ENCODE measurements at regions not wholly inside any gene's neighbourhood (a gene's known extent, or its start where the extent isn't known, plus 50 kb on each side); places are given as distances from the start of the nearest gene placed in this dataset.

DNA sequence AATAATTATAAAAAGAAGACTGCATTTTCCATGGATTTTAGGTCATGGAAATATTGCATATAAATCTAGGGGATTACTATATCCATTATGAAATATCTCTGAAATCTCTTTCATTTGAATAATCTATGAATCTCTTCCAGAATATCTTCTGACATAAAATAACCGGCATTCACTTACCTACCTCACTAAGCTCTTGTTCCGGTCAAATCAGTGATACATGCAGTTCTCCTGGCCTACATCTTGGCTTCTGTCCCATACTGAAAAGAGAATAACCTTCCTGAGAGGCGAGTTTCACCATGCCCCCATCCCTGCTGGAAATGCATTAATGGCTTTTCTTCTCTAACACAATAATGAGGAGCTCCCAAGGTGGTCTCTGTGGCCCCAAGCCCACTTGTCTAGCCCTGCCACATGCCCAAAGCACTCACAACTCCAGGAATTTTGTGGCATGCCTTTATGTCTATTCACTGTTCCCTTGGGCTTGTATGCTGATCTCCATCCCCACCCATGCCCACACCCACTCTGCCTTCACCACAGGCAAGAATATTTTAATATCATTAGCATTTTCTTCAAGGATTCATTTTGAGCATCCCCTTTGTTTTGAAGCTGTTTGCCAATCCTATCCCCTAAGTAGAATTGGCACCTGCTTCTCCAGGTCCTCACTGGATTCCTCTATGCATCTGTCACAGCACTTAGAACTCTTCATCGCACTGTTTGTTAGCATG lies 401.6 kb downstream of the COG6 start:
- DNase-seq (ENCODE audit: low spot score): no peak
- H3K27ac ChIP-seq: peak overlapping the region; percentile 41; the same call in 1 of the 2 replicates
- no peak for TF ChIP-seq CTCF (conservative IDR thresholded peaks at IDR 0.05; ENCODE audit: low read depth)
- ChIA-PET CTCF (no interaction called here), POLR2A (ENCODE audit: low non-redundant PET) (no interaction called here)

- no peak overlapping the region for H3K27ac ChIP-seq
- TF ChIP-seq CTCF (conservative IDR thresholded peaks at IDR 0.05; ENCODE audit: low read depth): no peak
- POLR2A ChIA-PET (ENCODE audit: low non-redundant PET): no interaction called here
- no peak for DNase-seq (ENCODE audit: low spot score)
- CTCF ChIA-PET: interaction anchor here (0.5 kb wide), 1 partner anchor 395 kb away, joined by 3 read pairs; no protein-coding TSS in a partner anchor
Observed at GRCh38 chr13:40058757-40059236, 403.3 kb downstream of the COG6 start.

GRCh38 chr13:40059540-40060232 lies 404.2 kb downstream of the COG6 start:
- CTCF ChIA-PET: interaction anchor here (0.5 kb wide), 2 partner anchors 10 to 251 kb away, joined by 3 to 4 read pairs; no protein-coding TSS in a partner anchor
- POLR2A ChIA-PET (ENCODE audit: low non-redundant PET): no interaction called here
- TF ChIP-seq CTCF (conservative IDR thresholded peaks at IDR 0.05; ENCODE audit: low read depth): no peak
- H3K27ac ChIP-seq: peak overlapping the region; percentile 86
- no peak for DNase-seq (ENCODE audit: low spot score)

DNA sequence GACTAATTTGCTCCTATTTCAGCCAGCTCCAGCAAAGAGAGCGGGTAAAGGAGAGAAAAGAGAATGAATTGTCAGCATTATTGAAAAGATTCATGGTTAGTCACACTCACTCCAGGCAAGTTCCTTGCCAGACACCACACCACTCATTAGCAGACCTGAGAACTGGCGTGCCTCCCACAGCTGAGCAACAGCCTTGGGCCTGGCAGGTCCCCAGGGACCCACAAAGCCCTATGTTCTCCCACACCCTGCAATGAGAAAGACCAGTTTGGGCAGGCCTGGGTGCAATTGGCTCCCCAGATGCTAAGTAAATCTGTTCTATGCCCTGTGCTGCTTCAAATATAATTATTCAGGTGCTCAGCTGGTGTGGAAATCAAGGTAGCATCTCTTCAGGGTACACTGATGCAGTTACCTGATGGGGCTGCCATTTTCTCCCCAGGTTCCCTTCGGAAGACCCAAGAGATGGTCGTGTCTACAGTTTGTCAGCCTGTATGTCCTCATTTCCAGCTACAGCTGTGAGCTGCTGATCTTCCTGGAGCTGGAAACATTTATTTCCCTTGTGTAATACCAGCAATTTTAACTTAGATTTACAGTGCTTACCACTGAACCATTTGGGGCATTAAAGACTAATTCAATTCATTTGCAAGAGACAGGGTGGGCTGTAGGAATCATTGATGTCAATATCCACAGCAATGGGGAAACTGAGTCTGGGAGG lies 405.0 kb downstream of the COG6 start:
- TF ChIP-seq CTCF (conservative IDR thresholded peaks at IDR 0.05; ENCODE audit: low read depth): no peak
- ChIA-PET POLR2A (ENCODE audit: low non-redundant PET) (no interaction called here), CTCF (interaction anchor here (0.7 kb wide), 1 partner anchor 16 kb away, joined by 3 read pairs; no protein-coding TSS in a partner anchor)
- H3K27ac ChIP-seq: peak overlapping the region; percentile 86
- DNase-seq (ENCODE audit: low spot score): peak; percentile 89

- DNase-seq (ENCODE audit: low spot score): no peak
- POLR2A ChIA-PET (ENCODE audit: low non-redundant PET): no interaction called here
- H3K27ac ChIP-seq: peak overlapping the region; percentile 74
- no peak for TF ChIP-seq CTCF (conservative IDR thresholded peaks at IDR 0.05; ENCODE audit: low read depth)
- CTCF ChIA-PET: interaction anchor here (0.6 to 0.7 kb wide), 2 partner anchors 17 to 704 kb away, joined by 3 read pairs; no protein-coding TSS in a partner anchor
Observed at GRCh38 chr13:40061466-40062450, 406.3 kb downstream of the COG6 start.

Measured in RWPE1 (cell line).